Endothelial cell of umbilical vein (primary cell): ENCODE measurements at regions not wholly inside any gene's neighbourhood (a gene's known extent, or its start where the extent isn't known, plus 50 kb on each side); places are given as distances from the start of the nearest gene placed in this dataset.

Experiments
- EZH2 ChIP-seq: IDR thresholded peaks from 2 replicates; pipeline ENCODE4 v1.6.1; 2012; ENCODE audit warnings: borderline replicate concordance, low read depth, mild to moderate bottlenecking, moderate library complexity, low read length, inconsistent platforms; ENCODE audit not compliant: severe bottlenecking
- FOS ChIP-seq: IDR thresholded peaks from 2 replicates; pipeline ENCODE4 v1.6.1; 2011; ENCODE audit warnings: mild to moderate bottlenecking, low read length, moderate library complexity, borderline replicate concordance; ENCODE audit not compliant: insufficient read depth
- GATA2 ChIP-seq: IDR thresholded peaks from 2 replicates; pipeline ENCODE4 v1.7.0; 2011; ENCODE audit warnings: low read depth, mild to moderate bottlenecking, moderate library complexity, mixed read lengths, low read length; ENCODE audit not compliant: insufficient read length, insufficient read depth
- MYC ChIP-seq: IDR thresholded peaks from one replicate; pipeline ENCODE4 v1.6.1; 2011; ENCODE audit warnings: mild to moderate bottlenecking, low read depth, low read length
- POLR2A ChIP-seq: IDR thresholded peaks from 2 replicates; pipeline ENCODE4 v1.6.1; 2012; ENCODE audit warnings: low read depth, mild to moderate bottlenecking, control low read depth, low read length
- POLR2AphosphoS5 ChIP-seq: IDR thresholded peaks from 2 replicates; pipeline ENCODE4 v1.6.1; 2012; ENCODE audit warnings: low read depth, mild to moderate bottlenecking, control low read depth, low read length, moderate library complexity; ENCODE audit not compliant: insufficient read depth
- TF ChIP-seq, protein P1 (sequence below), 2 donors: IDR thresholded peaks; 1 replicate in 1 of 2; 2 replicates in 1 of 2; pipeline ENCODE4 v1.5.1; 2011; ENCODE audit warnings: low read length in 2 of 2, mild to moderate bottlenecking in 2 of 2, moderate library complexity in 2 of 2, control low read depth in 1 of 2, inconsistent platforms in 1 of 2, low read depth in 1 of 2; ENCODE audit not compliant: insufficient read depth in 1 of 2; ENCODE audit errors: extremely low read depth in 1 of 2

DNA sequence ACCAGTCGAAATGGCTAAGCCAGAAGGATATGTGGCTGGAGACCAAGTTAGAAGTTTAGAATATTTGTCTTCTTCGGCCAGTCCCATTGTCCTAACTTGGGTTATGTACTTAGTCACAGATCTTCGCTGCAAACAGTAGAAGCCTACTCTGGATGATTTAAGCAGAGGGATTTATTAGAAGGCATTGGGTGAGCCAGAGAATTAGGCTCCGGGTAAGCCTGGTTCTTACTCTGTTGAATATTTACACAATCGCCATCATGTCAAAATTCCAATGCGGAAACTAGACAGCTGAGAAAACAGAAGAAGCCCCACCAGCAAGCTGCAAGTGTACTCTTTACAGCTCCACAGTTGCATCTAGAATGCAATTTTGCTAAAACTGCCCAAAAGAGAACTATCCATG lies 276.6 kb downstream of the CMPK2 start:
- TF ChIP-seq FOS (no peak), POLR2A (no peak), POLR2AphosphoS5 (no peak), MYC (no peak), EZH2 (no peak), GATA2 (no peak)
- TF ChIP-seq, protein P1, sequence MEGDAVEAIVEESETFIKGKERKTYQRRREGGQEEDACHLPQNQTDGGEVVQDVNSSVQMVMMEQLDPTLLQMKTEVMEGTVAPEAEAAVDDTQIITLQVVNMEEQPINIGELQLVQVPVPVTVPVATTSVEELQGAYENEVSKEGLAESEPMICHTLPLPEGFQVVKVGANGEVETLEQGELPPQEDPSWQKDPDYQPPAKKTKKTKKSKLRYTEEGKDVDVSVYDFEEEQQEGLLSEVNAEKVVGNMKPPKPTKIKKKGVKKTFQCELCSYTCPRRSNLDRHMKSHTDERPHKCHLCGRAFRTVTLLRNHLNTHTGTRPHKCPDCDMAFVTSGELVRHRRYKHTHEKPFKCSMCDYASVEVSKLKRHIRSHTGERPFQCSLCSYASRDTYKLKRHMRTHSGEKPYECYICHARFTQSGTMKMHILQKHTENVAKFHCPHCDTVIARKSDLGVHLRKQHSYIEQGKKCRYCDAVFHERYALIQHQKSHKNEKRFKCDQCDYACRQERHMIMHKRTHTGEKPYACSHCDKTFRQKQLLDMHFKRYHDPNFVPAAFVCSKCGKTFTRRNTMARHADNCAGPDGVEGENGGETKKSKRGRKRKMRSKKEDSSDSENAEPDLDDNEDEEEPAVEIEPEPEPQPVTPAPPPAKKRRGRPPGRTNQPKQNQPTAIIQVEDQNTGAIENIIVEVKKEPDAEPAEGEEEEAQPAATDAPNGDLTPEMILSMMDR (IDR thresholded peaks at IDR 0.05; ENCODE audit: extremely low read depth in 1 of 2, insufficient read depth in 1 of 2, low read depth in 1 of 2, low read length in 2 of 2) = no peak
